ENCODE measurements at regions not wholly inside any gene's neighbourhood (a gene's known extent, or its start where the extent isn't known, plus 50 kb on each side); places are given as distances from the start of the nearest gene placed in this dataset.
"Not testable (repeated sequence)": the region's sequence is repeated elsewhere in the genome, so short reads cannot be mapped to it uniquely, and the experiment has no call there.

GRCh38 chr2:167761465-167762136, 485.8 kb downstream of the STK39 start:
- ATAC-seq (no peak), DNase-seq (no peak)
- intact Hi-C loops (cut with micrococcal nuclease) = no loop called here

- intact Hi-C loops (cut with micrococcal nuclease) = no loop called here
- ATAC-seq = no peak
These were observed 487.9 kb downstream of the STK39 start for GRCh38 chr2:167759531-167759930.

DNA sequence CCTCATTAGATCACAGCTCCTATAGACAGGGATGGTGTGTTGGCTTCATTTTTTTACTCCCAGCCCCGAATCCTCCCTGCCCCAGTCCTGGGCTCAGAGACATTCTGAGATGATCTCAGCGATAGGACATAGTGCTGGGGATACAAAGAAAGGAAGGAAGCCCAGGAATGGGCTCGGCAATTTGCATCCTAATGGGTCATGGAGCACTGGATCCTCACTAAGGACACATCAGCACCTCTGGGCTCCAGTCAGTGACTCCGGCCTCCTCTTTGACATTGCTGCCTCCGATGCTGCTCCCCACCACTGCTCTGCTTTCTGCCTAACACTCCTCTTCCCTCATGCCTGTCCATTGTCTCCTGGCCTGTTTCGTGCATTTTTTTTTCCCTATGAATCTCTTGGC, 489.1 kb downstream of the STK39 start:
- DNase-seq = no peak
- ATAC-seq = no peak
- intact Hi-C loops (cut with micrococcal nuclease) = no loop called here

More at GRCh38 chr2:167759531-167759930, 487.9 kb downstream of the STK39 start:
- no peak for DNase-seq

DNA sequence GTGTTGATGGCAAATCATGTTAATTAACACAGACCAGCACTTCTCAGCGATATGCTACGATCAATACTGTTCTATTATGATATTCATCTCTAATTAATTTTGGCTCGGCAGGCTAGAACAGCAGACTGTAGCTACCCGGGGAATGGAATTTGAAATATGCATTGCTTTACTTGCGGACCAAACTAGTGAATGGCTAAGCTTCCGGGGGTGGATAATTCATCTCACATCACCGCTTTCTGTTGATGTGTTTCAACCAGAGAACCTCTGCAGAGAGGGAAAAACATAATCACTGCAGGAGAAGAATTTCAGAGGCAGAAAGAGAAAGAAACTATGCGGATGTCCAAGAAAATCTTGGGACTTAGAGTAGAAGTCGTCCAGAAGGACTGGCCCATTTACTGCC, 490.9 kb downstream of the STK39 start:
- ATAC-seq (no peak), DNase-seq (no peak)
- intact Hi-C loops (cut with micrococcal nuclease) = no loop called here

- ATAC-seq (no peak), DNase-seq (no peak)
- intact Hi-C loops (cut with micrococcal nuclease) = no loop called here
These were observed 494.3 kb downstream of the STK39 start for GRCh38 chr2:167753142-167753541.

- no peak for DNase-seq
- intact Hi-C loops (cut with micrococcal nuclease) = no loop called here
- no peak for ATAC-seq
These were observed 494.7 kb downstream of the STK39 start for GRCh38 chr2:167752734-167753133.

- intact Hi-C loops (cut with micrococcal nuclease) = no loop called here
- ATAC-seq (no peak), DNase-seq (no peak)
These were observed 496.7 kb downstream of the STK39 start for GRCh38 chr2:167750675-167751074.

DNA sequence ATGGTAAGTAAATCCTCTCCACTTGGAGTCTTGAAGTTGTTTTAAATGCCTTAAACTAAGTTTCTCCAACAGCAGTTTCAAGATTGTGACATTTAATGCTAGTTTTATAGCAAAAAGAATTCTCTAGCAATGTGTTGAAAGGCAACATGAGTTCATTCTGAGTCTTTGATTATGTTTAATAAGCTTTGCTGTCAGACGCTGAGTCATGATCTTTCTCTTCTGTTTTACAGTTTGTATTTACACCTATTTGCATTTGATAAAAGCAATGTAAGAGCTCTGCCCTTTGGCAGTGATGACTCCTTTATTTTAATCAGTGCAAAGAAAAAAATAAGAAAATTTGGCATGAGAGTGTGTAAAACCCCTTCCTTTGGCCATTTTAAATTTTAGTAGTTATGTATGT, 497.7 kb downstream of the STK39 start:
- intact Hi-C loops (cut with micrococcal nuclease) = no loop called here
- DNase-seq (no peak), ATAC-seq (no peak)

GRCh38 chr2:167749016-167749415, 498.4 kb downstream of the STK39 start:
- ATAC-seq (no peak), DNase-seq (no peak)
- intact Hi-C loops (cut with micrococcal nuclease) = no loop called here

DNA sequence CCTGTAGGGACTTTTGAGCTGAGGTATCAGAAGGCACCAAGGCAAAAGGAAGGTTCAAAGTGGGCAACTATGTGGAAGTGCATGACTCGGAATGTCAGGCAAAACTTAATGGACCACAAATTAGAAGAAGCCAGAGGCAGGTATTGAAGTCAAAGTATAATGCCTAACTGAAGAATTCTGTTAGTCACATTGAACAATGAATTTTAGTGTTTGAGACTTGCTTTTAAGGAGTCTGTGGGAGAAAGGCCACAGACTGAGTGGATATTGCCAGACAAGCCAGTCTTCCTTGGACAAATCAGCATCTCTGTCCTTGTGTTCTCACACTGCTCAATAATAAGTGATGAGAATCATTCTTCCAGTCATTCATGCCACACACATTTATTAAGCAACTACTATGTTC, 498.9 kb downstream of the STK39 start:
- DNase-seq = no peak
- ATAC-seq = no peak
- intact Hi-C loops (cut with micrococcal nuclease) = no loop called here

DNA sequence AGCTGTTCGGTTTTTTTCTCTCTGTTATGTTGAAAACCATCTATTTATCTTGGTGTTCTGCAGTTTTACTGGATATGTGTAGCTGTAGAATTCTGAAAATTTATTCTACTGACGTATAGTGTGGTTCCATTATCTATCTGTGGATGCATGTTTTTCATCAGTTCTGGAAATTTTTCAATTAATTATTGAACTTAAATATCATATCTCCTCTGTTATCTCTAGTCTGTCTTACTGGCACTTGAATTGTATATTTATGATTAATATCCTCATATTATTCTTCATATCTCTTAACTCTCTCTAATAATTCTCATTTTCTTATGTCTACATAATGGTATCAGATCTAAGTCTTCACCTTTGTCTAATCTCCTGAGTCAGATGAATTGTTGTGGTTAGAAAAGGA, 501.7 kb downstream of the STK39 start:
- no peak for DNase-seq
- intact Hi-C loops (cut with micrococcal nuclease) = no loop called here
- ATAC-seq = no peak

DNA sequence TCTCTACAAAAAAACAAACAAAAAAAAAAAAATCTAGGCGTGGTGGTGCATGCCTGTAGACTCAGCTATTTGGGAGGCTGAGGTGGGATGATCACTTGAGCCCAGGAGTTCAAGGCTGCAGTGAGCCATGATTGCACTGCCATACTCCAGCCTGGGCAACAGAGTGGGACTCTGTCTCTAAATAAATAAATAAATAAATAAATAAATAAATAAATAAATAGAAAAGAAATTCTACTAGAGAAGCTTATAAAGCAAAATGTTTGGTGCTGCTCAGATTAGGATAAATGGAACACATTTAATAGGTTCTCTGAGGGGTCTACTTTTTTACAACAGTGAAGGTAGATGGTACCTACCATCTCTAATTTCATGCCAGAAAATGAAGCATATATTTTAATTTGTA, 507.5 kb downstream of the STK39 start:
- ATAC-seq; DNase-seq; intact Hi-C loops (cut with micrococcal nuclease): not testable (repeated sequence)

DNA sequence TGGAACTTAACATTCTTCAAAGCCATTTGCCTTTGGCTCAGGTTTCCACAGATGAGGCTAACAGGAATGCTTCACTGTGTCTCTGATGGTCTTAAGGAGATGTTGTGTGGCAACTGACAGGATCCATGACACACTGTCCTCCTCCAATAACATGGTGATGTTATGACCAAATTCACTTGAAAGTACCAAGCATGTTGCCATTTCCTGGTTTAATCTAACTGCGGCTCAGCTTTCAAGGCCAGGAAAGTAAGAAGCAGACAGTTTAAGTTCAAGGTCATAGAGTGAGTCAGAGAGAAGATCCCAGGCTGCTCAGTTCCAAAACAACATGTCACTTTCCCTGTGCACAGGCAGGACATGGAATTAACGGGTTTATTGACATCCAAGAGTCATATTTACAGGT, 513.6 kb downstream of the STK39 start:
- no peak for DNase-seq
- no peak for ATAC-seq
- intact Hi-C loops (cut with micrococcal nuclease) = no loop called here

DNA sequence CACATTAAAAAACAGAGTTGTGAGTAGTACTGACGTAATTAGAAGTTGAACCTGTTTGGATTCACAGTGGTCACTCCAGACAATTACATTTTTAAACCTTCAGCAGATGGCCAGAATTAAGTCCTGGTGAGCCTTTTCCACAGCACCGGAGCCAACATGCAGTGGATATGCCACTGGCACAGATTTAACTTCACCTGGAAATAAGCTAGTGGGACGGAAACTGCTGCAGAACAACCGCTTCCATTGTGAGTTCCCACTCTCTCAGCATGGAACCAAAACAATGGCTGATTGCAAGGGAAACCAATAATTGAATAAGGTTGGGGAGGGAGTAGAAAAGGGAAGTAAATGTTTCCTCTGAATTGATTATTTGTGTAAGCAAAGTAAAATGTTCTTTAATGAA, 515.1 kb downstream of the STK39 start:
- no peak for ATAC-seq
- intact Hi-C loops (cut with micrococcal nuclease) = no loop called here
- DNase-seq = no peak

DNA sequence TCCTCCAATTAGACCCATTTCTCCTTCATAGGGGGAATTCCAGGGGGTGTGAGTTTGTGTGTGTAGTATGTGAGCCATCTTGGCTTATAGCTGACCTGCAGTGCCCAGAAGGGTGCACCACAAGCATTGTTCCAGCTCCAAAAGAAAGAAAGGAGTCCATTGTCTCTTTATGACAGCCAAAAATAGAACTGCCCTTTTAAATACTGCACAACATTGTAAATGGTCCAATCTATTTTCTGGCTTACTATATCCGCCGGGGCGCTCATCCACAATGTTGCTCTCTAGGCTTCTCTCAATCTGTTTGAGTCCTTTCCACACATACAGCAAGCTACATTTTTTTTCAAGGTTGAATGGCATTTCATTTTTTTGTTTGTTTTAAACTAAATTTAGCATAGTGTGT, 517.5 kb downstream of the STK39 start:
- intact Hi-C loops (cut with micrococcal nuclease) = no loop called here
- ATAC-seq (no peak), DNase-seq (no peak)

DNA sequence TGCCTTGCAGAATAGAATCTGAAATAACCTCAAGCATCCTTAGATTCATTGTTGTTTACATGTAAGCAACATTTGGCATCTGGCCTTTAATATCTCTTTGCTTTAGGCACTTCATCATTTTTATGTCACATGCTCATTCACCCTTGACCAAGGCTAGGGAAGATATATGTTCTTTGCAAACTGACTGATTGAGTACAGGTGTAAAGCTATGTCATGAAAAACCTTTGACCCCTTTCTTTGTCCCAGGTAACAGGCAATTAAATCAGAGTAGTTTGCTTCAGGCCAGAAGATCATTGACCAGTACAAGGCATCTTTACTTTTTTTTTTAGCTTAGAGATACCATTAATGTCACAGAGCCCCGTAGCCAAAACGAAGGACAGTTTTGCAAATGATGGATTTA, 520.6 kb downstream of the STK39 start:
- intact Hi-C loops (cut with micrococcal nuclease) = no loop called here

DNA sequence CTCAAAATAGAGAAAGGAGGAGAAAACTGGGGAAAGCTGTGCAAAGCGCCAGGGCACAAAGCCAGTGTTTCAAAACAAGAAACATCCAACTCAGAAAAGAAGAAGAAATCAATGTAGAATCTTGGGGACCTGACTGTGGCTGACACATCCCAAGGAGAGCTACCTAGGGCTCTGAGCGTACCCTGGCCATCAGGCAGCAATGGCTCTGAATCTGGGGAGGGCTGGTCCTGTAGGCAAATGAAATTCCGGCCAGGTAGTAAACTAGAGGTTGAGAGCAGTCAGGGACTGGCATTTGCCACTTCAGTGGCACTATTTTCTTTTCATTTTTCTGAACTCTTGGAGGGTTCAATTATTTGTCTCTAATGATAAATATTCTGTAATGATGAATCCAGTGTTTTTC, 525.8 kb downstream of the STK39 start:
- ATAC-seq = no peak
- intact Hi-C loops (cut with micrococcal nuclease) = no loop called here
- no peak for DNase-seq

More for the DNA sequence above, 520.6 kb downstream of the STK39 start:
- no peak for ATAC-seq
- no peak for DNase-seq

- intact Hi-C loops (cut with micrococcal nuclease) = no loop called here
- no peak for DNase-seq
- no peak for ATAC-seq
These were observed 528.0 kb downstream of the STK39 start for GRCh38 chr2:167719410-167719809.

- no peak for DNase-seq
- ATAC-seq = no peak
- intact Hi-C loops (cut with micrococcal nuclease) = no loop called here
These were observed 528.8 kb downstream of the STK39 start for GRCh38 chr2:167718560-167718959.

- DNase-seq = no peak
- intact Hi-C loops (cut with micrococcal nuclease) = no loop called here
- no peak for ATAC-seq
These were observed 531.5 kb downstream of the STK39 start for GRCh38 chr2:167715932-167716331.

- DNase-seq; ATAC-seq; intact Hi-C loops (cut with micrococcal nuclease): not testable (repeated sequence)
These were observed 531.9 kb downstream of the STK39 start for GRCh38 chr2:167715498-167715897.

DNA sequence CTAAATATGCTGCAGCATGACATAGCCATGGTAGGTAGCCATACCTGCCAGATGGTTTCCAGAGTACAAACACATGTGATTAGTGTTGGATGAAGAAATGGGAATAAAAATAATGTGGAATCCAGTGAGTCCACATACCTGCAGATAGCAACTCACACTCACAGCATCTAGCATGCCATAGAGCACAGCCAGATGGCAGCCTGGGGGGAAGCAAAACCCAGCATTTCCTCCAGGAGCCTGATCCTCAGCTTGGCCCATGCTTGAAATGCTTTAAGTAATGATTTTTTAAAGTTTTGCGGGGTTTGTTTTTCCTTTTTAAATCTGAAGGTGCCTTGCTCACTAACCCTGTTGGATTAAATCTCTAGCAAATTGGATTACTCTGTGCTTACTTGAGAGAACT, 535.1 kb downstream of the STK39 start:
- intact Hi-C loops (cut with micrococcal nuclease) = no loop called here

More for the DNA sequence above, 535.1 kb downstream of the STK39 start:
- no peak for DNase-seq
- no peak for ATAC-seq
